Myocyte (in vitro differentiated cells): ENCODE measurements at regions not wholly inside any gene's neighbourhood (a gene's known extent, or its start where the extent isn't known, plus 50 kb on each side); places are given as distances from the start of the nearest gene placed in this dataset.
"Not testable (repeated sequence)": the region's sequence is repeated elsewhere in the genome, so short reads cannot be mapped to it uniquely, and the experiment has no call there.

Experiments
- DNase-seq: peaks from one replicate; pipeline ENCODE4 v3.0.0-alpha.2; 2012; ENCODE audit warnings: low read depth

- DNase-seq, result no peak
These were observed 414.1 kb upstream of the PROX1 start for GRCh38 chr1:213573648-213574009.

- DNase-seq, result no peak
These were observed 404.7 kb upstream of the PROX1 start for GRCh38 chr1:213582976-213583567.

- DNase-seq, result no peak
These were observed 403.5 kb upstream of the PROX1 start for GRCh38 chr1:213584272-213584671.

GRCh38 chr1:213585402-213585801 is 402.4 kb upstream of the PROX1 start:
- no peak for DNase-seq

GRCh38 chr1:213585959-213586586 is 401.7 kb upstream of the PROX1 start:
- no peak for DNase-seq

GRCh38 chr1:213586587-213586972 is 401.2 kb upstream of the PROX1 start:
- no peak for DNase-seq

- no peak for DNase-seq
These were observed 391.0 kb upstream of the PROX1 start for GRCh38 chr1:213596729-213597128.

GRCh38 chr1:213598263-213598662 is 389.5 kb upstream of the PROX1 start:
- DNase-seq, result no peak

- DNase-seq, result no peak
These were observed 386.9 kb upstream of the PROX1 start for GRCh38 chr1:213600879-213601278.

GRCh38 chr1:213601705-213602104 is 386.1 kb upstream of the PROX1 start:
- not testable (repeated sequence) for DNase-seq

GRCh38 chr1:213602796-213603486 is 384.8 kb upstream of the PROX1 start:
- no peak for DNase-seq

- no peak for DNase-seq
These were observed 383.3 kb upstream of the PROX1 start for GRCh38 chr1:213604477-213604876.

- DNase-seq, result no peak
These were observed 382.0 kb upstream of the PROX1 start for GRCh38 chr1:213605732-213606131.

GRCh38 chr1:213606252-213606820 is 381.4 kb upstream of the PROX1 start:
- DNase-seq, result no peak

GRCh38 chr1:213613549-213613948 is 374.2 kb upstream of the PROX1 start:
- no peak for DNase-seq

GRCh38 chr1:213615226-213615916 is 372.4 kb upstream of the PROX1 start:
- no peak for DNase-seq

GRCh38 chr1:213617133-213617532 is 370.6 kb upstream of the PROX1 start:
- DNase-seq, result no peak

- no peak for DNase-seq
These were observed 369.7 kb upstream of the PROX1 start for GRCh38 chr1:213618094-213618493.

- DNase-seq, result no peak
These were observed 368.7 kb upstream of the PROX1 start for GRCh38 chr1:213619026-213619425.

- DNase-seq, result no peak
These were observed 366.7 kb upstream of the PROX1 start for GRCh38 chr1:213621077-213621476.

GRCh38 chr1:213622365-213623063 is 365.3 kb upstream of the PROX1 start:
- peak; percentile 6 for DNase-seq
